SH-SY5Y (cell line): ENCODE measurements at regions not wholly inside any gene's neighbourhood (a gene's known extent, or its start where the extent isn't known, plus 50 kb on each side); places are given as distances from the start of the nearest gene placed in this dataset.

Experiments
- GATA2 ChIP-seq: IDR thresholded peaks from 2 replicates; pipeline ENCODE4 v1.6.1; 2011; ENCODE audit warnings: mild to moderate bottlenecking, low read depth, low read length
- GATA3 ChIP-seq: IDR thresholded peaks from 2 replicates; pipeline ENCODE4 v1.6.1; 2011; ENCODE audit warnings: low read depth, mild to moderate bottlenecking, low read length, moderate library complexity

DNA sequence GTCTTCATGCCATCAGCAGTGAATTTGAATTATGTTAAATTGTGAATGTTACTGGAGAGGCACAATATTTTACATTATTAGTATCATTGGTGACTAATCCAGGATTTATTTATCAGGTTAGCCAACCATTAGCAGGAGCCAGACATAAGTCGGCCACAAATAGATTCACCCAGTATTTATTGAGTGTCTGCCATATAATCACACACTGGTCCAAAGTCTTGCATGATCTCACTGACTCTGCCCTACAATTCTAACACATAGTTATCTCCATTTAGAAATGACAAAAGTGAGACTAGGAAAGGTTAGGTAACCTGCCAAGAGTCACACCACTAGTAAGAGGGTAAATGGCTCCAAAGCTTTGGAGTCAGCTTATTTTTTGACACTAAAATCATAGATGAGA, 179.6 kb downstream of the BLID start:
- TF ChIP-seq GATA3 (no peak), GATA2 (no peak)

DNA sequence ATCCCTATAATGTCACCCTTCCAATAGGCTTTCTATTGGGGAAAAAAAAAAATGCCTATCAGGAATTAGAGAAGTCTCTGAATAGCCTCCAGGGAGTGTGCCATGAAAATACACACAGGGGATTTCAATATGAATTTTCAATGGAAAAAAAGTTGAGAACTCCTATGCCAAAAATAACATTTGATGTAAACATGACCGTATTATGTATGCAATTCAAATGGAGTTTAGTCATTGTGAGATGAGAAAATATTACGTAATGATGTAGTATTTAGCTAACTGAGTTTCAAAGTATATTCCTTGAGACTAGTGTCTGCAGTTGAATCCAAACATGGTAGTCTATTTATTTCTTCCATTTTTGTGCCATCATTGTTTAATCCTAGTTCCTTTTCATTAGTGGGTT, 182.3 kb downstream of the BLID start:
- no peak for TF ChIP-seq GATA3
- no peak for TF ChIP-seq GATA2

DNA sequence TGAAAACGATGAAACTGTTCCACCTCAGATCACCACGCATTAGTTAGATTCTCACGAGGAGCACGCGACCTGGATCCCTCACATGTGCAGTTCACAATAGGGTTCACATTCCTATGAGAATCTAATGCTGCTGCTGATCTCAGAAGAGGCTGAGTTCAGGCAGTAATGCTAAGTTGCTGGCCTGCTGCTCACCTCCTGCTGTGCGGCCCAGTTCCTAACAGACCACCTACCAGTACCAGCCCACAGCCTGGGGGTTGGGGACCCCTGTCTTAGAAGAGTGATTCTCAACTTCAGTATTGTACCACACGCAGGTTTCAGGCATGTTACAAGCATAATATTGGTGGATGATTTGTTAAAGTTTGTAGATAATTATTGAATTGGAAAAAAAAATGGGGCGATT, 182.7 kb downstream of the BLID start:
- TF ChIP-seq GATA2 = no peak
- no peak for TF ChIP-seq GATA3

DNA sequence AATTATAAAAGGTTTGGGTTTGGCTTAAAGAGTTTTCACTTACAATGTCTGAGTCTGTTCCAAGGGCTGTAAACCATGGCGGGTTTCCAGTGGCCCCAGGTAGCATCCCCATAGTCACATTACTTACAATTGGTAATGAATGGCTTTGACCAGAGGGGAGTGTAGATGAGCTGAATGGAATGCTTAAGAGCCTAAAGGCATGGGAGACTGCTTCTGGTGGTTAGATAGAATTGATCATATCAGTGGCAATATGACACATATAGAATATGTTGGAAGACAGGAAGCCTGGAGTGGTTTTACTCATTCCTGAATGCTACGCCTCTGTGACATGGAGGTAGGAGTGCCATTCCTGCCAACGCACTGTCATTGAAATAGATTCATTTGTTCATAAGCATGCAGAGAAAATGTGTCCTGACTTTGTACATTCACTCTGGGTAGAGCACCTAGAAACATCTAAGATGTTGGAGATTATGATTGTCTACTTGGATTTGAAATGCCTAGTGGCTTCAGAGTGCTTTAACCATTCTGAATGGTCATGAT, 183.3 kb downstream of the BLID start:
- TF ChIP-seq GATA2 (no peak), GATA3 (no peak)

DNA sequence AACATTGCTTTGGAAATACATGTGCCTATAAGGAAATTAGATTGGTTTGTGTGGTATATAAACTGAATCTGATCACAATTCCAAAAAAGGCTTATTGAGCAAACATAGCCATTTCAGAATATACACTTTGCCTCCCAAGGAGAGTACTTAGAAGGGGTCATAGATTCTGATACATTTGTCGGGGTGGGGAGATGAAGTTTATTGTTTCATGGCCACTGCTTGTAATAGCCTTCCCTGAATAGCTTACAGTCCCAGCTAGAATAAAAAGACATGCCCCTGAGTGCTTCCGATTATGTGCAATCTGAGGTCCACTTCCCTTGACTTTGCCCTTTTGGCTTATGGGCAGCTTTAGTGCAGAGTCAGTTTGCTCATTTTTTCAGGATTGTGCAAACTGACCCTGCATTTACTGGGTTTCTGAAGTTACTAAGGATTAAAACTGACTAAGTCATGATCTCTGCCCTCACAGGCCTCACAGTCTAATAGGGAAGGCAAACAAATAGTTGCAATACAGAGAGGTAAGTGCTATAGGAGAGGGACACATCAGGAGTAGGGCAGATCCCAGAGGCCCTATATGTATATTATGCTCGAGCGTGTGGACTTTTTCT, 184.2 kb downstream of the BLID start:
- TF ChIP-seq GATA2 = no peak
- no peak for TF ChIP-seq GATA3

DNA sequence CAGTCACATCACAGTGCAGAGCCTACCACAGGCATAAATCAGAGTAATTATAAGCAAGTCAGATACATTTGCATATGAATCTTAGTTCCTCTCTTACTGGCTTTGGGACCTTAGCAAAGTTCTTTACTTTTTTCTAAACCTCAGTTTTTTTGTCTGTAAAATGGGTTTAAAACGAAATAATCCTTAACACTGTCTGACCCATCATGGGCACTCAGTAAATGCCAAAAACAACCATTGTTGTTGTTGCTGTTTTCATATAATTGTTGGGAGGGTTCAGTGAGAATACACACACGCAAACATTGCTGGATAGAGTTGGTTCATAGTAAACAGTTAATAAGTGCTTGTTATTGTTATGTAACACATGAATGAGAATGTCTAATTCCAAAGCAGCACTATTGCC, 184.9 kb downstream of the BLID start:
- TF ChIP-seq GATA2 = no peak
- TF ChIP-seq GATA3 = no peak

DNA sequence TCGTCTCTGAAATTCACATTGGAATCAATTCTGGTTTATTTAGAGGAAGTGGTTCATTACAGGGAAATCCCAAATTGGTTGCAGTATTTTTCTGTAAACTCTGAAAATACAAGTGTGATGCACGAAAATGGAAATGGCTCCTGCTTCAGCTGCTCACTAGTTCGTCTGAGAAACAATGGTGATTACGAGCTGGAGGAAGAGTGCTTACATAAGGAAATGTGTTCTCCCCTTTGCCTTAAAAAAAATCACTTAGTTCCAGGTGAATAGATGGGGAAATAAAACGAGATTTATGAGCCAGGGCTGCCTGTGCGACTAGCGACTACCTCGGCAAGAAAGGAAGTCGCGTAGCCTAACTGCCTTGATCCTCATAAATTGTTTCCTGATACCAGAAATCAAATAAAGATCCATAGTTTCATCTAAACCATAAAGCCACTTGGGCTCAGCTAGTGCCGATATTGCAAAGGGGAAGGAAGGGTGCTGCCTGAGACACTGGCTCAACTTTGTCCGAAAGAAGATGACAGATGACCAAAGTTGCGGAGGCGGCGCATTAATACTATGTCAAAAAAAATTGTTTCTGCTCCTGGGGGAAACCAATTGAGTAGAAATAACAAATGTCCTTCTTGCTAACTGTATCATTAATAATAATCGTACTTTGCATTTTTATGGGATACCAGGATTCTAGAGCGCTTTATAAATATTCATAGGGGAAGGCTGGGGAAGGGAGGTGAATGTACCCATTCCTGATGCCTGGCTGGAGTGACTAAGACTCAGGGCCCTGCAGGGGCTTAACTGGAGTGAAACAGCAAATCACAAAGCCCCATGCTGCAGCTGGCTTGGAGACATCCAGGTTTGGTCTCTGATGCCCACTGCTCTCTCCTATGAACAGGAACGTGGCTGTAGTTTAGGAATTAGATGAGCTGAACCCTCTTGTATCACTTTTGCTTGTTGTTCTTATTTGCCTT, 185.7 kb downstream of the BLID start:
- TF ChIP-seq GATA2 (no peak), GATA3 (no peak)

DNA sequence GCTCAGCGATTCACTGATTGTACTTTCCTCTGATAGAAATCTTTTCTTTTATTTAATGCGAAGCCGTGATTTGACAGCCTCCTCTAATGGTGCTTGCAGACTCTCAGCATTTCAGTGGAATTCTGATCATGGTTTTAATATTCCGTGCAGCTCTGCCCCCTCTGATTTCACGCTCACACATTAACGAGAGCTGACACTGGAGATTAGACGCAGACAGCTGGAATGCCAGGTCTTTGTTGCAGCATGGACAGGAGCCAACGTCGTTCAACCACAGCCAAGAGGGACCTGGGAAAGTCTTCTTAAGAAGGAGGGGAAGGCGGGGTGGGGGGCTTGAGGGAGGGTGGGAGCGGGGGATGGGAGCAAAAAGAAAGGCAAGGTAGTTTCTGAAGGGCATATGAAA, 186.4 kb downstream of the BLID start:
- TF ChIP-seq GATA2 (peak; percentile 55), GATA3 (no peak)

DNA sequence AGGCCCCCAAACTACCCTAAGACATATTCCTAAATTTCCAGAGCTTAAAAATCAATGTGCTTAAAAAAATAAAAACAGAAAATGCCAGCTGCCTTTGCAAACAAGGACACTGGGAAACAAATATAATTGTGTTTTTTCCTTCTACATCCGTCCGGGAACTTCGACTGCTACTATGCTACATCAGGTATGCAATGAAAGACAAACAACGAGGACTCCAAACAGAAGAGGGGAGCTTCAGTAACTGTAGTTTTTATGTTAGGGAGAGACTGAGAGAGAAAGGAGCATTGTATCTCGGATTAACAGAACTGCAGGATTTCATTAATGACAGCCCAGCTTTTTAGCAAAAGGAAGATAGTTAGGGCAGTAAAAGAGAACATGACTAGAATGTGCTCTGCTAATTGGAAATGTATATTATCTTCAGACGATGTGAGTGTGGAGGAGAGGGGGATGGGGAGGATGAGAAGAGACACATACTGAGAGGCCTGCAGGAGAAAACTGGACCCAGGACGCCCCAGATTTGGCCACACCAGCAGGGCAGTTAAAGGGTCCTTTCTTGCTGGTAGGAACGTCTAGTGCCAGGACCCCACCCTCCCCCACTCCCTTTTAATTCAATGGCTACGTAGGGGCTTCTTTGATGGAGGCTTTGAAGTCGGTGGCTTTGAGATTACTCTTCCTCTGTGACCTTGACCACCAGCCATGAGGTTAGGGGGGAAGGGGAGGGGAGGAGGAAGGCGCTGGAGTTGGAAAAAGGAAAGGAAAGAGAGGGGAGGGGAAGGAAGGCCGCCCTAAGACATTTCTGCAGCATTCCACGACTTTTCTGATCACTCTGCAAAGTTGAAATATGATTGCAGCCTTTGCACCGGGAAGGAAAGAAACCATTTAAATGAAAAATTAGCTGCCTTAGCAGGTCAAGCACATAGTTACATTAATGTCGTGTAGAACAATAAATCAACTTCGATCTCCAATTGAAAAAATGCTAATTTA, 187.1 kb downstream of the BLID start:
- TF ChIP-seq GATA3 = no peak
- TF ChIP-seq GATA2 = no peak

DNA sequence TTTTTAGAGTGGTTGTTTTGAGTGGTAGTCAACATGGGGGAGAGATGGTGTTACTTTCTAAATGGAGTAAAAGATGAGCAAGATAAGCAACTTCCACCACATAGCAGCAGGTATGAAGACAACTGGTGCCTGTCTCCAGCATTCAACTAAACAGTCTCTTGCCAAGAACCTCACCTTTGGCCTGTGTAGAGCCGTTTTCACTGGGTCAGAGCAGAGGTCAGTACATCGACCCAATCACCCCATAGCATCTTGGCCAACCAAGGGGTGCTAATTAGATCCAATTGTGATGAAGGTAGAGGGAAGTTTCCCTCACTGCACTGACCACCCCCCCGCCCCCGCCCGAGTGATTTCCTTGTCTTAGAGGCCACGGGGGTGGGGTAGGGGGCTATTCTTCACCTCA, 188.2 kb downstream of the BLID start:
- TF ChIP-seq GATA2 (no peak), GATA3 (no peak)

DNA sequence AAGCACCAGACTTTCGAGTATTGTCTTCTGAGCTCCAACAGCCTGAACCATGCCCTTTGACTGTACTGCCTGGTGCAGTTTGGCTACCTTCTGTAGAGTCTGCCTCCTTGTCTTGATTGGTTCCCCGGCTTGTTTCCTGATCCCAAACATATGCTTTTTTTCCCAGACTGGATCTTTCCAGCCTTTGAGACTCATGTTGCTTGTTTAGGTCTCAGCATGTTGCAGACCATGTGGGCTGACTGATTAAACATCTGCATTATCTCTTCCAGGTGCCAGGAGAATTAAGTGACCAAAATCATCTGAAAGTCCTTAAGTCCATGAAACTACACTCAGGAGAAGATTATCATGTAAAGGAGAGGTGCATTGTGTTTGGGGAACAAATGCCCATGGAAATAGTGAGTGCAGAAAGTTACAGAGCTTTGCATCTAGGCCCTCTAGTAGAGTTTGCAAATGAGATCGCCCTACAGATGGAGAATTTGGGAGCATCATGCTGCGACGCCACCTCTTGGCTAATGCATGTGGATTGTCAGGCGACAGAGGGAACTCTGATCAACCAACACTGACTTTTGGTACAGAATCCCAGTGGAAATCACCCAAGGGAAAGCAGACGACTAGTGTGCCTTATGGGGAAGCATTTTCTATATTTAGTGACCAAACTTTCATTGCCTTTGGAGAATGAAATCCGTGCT, 188.8 kb downstream of the BLID start:
- TF ChIP-seq GATA3 (no peak), GATA2 (no peak)

DNA sequence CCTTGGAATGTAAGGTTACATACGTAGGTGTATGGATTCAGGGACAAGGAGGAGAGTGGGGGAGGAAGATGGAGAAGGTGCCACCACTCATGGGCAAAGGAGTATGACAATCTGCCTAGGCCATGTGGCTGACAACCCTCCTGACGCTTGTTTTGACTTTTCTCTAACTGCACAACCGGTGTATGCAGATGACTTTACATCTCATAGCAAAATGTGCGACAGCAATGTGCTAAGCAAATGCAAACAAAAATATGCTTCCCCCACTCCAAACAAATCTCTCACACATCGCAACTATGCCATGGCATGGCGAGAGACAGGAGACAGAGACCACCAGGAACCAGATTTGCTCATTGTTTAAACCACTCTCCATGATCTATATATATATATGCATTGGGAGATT, 191.8 kb downstream of the BLID start:
- TF ChIP-seq GATA3 (no peak), GATA2 (no peak)

DNA sequence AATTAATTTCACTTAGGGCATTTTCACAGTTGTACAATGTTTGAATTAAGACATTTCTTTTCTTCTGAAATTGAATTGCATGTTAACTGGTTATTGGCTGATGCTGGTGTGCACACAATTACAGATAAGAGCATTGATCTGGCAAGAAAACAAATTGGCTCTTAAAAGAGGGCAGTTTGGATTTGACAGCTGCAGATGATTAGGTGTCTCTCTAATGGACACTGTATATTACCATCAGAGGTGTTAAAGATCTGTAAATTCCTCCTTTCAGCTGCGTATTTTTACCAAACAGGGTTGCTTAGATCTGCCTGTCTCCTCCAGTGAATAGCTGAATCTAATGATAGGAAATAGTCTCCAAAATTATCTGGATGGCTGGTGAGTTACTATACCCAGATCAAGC, 198.5 kb downstream of the BLID start:
- TF ChIP-seq GATA2 = no peak
- no peak for TF ChIP-seq GATA3

DNA sequence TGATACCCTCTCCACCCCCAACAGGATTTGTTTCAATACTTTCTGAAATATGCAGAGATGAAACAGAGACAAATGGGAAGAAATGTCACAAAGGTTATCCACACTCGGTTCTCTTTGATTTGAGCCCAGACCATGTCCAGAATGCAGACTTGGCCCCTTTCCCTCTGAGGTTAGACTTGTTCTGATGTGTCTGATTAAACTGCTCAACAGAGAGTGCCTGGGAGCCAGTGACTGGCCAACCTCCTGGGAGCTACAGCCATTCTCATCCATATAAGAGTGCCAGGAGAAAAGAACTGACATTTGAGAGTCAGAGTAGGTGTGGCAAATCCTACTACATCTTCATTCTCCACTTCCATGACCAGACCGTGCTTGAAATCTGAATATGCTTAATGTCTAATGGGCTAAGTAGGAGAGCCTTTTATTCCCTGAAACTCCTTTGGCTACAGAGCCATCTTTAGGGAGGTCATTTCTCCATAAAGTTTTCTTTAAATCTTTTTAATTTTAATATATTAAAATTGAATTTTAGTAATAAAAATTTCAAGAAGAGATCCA, 201.4 kb downstream of the BLID start:
- TF ChIP-seq GATA2 (no peak), GATA3 (no peak)
